NCI-H748 (cell line): ENCODE measurements at regions not wholly inside any gene's neighbourhood (a gene's known extent, or its start where the extent isn't known, plus 50 kb on each side); places are given as distances from the start of the nearest gene placed in this dataset.

Experiments
- DNase-seq: peaks from one replicate; lab custom pipeline; 2025; ENCODE audit not compliant: unreplicated experiment; lab: John Stamatoyannopoulos, UW

DNA sequence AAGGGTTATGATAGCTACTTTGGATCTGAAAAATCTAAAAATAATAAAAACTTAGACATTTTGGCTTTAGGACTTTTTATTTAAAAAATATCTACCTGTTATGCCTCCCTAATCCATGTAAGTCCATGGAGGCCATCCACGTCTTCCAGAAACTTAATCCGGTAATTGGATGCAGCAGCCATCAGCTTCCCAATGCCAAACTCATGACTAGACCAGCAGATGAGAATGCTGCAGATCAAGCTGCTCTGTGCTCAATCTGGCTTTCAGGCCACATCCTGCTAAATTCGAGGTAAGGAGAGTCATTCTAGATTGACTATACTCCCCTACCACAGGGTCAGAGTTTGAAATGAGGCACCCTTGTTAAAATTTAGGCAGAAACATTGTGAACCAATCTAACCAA, 168.5 kb upstream of the TCERG1L start:
- DNase-seq: no peak

DNA sequence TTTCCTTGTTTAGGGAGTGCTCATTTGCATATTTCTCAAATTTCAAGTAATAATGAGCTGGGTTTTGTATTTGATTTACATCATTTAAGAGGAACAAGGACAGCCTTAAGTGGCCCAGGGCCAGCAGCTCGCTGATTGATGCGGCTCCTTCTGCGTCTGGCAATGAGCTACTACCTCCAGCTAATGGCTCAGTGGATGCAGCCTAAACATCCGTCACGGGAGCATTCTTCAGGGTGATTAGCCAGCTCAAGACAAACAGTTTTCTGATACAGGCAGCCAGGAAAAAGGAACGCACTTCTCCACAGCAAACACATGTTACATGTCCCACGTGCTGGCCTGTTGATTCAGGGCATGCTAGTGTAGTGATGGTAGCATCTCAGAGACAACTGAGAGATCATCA, 169.3 kb upstream of the TCERG1L start:
- no peak for DNase-seq

DNA sequence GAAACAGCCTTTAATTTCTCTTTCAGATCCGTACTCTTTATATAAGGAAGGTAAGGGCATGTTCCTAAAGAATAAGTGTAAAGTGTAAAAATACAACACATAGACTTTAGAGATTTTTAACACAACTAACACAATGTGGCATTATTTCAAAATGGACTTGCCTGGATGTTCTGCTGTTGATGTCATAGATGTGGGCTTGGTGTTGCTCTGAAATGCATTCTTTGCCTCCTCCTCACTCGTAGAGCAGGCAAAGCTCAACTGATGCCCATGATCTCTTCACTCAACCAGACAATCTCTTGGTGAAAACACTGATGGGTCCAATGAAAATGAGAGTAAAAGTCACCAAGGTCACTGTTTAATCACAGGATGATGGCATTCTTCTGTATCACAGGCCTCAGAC, 174.2 kb upstream of the TCERG1L start:
- DNase-seq: no peak

GRCh38 chr10:131487822-131488221, 176.3 kb upstream of the TCERG1L start:
- DNase-seq: no peak

GRCh38 chr10:131490991-131491594, 179.6 kb upstream of the TCERG1L start:
- DNase-seq: no peak

DNA sequence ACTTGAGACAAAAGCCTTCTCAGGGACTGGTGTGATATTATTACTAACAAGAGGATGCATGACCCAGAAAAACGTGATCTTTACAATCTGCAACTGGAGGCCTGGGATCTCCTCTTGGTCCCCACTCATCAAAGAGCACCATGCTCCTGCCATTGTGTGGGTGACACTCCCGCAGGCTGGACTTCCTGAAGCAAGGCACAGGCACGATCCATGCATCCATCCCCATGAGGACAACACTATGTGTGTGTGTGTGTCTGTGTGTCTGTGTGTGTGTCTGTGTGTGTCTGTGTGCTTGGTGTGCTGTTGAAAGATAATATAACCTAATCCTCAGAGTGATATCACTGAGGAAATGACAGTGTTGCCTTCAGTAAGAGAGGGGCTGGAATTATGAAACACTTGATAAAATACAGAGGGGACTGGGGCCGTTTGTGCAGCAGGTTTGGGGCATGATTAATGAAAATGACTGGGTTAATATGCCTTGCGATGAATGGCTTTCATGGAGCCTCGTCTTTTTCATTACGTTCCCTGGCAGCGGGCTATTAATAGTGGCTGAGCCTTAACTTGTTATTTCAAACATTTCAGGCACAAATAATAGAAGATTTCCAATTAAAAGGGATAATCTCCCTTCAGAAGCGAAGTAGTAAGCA, 180.8 kb upstream of the TCERG1L start:
- no peak for DNase-seq

DNA sequence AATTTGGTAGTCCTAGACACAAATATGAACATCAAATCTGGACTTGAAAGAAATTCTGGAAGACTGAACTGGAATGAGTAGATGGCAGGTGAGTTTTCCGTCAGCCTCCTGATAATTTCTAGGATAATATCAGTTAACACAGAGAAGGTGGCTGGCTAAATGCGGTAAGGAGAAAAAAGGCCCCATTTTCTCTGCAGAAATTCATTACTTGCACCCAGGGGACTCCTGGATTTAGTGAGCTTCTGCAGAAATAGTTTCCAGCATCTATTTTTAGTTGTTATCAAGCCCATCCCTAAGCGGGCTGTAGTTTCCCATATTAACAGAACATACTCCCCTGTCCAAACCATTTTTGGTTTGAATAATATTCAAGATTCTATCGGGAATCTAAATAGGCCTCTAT, 181.9 kb upstream of the TCERG1L start:
- DNase-seq: no peak

- no peak for DNase-seq
These were observed 182.9 kb upstream of the TCERG1L start for GRCh38 chr10:131494451-131494850.

DNA sequence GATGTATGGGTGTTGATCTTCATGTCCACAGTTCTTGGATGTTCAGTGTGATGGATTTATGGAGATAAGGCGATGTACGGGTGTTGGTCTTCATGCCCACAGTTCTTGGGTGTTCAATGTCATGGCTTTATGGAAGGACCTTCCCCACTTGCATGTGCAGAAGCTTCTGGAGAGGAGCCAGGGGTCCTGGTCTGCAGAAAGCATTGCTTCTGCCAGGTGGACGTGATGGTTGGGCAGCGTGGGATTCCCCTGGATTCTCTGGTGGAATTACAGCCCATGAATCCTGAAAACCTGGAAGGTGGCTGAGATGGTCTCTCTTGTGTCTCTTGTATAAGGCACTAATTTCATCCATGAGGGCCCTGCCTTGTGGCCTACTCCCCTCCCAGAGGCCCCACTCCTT, 183.7 kb upstream of the TCERG1L start:
- no peak for DNase-seq

DNA sequence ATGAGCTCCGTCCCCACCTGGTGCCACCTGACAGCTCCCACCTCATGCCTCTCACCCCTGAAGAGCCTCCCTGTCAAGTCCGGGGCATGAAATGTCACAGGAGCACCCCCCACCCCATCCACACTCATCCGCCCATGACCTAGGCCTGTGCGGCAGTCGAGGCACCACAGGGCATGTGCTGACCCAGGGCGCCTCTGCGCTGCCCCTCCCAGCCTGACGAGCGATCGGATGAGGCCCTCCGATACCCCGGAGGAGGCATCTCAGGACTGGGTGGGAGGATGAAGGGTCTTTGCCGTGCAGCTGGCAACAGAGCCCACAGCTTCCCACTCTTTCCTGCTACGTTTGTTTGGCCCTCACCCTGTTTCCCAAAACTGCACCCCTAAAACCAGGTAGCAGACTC, 184.4 kb upstream of the TCERG1L start:
- no peak for DNase-seq

GRCh38 chr10:131496351-131497052, 185.0 kb upstream of the TCERG1L start:
- no peak for DNase-seq

GRCh38 chr10:131499566-131499965, 188.0 kb upstream of the TCERG1L start:
- DNase-seq: no peak

DNA sequence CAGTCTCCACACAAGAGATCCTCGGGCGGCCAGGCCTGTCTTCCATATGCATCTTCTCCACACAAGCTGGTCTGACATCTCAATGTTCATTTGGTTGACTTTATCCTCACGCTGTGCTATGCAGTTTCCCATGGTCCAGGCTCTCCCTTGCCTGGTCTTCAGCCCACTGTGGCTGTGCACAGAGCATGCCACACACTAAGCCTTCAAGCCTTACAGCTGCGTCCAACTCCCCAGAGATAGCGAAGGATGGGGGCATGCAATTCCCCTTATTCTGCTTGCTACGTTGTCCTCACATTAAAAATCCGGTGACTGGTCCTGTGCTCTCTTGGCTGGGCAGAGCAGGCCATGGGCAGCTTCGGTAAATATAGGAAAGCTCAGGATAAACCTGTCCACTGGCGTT, 188.7 kb upstream of the TCERG1L start:
- DNase-seq: no peak

DNA sequence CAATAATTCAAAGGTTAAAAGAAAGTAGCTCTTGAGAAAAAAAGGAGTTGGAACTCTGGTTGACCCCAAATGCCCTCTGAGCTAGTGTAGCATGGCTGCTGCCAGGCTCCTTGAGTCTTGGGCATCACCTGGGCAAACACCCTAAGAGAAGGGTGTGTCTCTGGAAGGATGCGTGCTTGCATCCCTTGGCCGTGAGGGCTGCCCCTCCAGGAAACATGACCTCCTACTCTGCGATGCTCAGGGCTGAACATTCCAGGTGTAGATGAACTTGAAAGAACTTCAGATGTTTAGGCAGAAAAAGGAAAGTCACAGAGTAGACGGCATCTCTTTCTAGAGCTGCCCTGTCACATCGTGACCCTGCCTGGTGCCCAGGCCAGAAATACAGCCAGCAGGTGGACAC, 189.4 kb upstream of the TCERG1L start:
- DNase-seq: no peak

DNA sequence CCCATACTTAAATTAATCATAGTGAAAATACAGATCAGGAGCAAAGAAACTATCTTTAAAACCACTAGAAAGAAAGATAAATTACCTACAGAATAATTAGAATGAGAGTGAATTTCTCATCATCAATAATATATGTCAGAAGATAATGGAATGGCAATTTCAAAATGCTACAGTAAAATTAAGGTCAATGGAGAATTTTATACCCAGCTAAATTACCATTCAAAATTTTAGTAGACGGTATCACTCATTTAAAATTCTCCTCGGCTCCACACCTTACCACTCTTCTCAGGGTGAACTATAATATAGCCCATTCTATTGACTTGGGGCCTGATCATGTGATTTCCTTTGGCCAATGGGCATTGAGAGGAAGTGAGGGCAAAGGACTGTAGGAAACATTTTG, 192.5 kb upstream of the TCERG1L start:
- no peak for DNase-seq

DNA sequence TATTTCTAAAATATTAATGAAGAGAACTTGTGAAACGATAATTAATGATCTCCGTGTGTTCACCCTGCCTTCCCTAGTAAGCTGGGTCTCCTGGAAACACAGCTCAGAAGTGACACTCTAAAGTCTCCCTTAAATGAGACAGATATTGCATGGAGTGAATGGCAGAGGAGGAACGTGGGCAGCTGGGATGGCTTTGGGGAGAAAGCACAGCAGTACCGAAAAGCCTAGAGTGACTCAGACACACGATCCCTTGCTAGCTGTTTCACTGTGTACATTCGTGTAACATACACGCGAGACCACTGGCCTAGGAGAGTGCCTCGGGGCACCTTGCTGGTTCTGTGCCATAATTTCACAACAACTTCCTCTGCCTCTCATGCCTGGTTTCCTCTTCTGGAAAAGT, 199.9 kb upstream of the TCERG1L start:
- DNase-seq: no peak

DNA sequence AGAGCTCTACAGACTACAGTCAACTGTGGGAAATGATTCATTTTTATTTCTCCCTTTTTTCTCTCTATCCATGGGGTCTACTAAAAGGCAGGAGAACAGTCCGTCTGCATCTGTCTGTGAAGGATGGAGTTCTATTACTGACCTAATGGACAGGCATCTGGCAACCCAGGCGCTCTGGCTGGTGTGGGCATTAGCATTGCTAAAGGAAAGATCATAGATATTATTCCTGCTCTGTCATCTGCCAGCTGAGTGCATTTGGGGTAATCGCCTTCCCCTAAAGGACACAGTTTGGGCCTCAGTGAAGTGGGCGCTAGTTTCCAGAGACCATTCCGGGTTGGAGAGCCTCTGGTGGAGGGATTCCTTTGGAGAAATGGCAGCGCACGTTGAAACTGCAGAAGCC, 201.3 kb upstream of the TCERG1L start:
- DNase-seq: no peak

DNA sequence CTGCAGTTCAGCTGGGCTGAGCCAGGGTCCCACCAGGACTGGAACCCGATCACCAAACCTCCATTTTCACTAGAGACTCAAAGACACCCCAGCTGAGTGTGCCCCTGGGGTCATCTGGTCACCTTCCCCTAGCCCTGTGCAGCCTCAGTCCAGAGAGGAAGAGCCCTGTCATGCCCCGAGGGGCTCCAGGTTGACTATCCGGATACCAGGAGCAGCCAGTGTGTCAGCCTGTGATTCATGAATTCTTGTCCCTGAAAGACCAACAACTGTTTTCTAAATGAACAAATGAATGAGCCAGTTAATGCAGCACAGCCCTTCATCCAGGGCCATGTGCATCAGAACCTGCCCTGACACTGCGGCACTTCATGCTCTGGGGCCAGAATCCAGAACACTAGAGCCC, 201.9 kb upstream of the TCERG1L start:
- DNase-seq: no peak

GRCh38 chr10:131513901-131514300, 202.4 kb upstream of the TCERG1L start:
- DNase-seq: no peak

GRCh38 chr10:131514454-131514853, 202.9 kb upstream of the TCERG1L start:
- peak; percentile 15 for DNase-seq

DNA sequence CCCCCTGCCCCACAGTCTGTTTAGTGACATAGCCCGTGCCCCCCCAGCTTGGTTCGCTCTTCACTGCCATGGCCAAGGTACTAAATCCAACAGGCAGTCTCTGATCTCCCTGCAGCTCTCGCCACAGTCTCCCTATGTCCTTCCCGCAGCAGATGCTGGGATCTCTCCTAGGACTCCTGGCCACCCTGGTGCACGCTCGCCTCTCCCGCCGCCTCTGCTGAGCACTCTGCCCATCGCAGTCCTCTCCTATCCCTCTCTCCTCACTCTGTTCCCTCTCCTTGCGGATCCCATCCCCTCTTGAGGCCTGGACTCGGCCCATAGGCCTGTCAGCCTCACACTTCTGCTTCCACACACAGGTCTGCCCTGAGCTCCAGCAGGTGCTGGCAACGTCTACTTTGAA, 204.8 kb upstream of the TCERG1L start:
- no peak for DNase-seq

DNA sequence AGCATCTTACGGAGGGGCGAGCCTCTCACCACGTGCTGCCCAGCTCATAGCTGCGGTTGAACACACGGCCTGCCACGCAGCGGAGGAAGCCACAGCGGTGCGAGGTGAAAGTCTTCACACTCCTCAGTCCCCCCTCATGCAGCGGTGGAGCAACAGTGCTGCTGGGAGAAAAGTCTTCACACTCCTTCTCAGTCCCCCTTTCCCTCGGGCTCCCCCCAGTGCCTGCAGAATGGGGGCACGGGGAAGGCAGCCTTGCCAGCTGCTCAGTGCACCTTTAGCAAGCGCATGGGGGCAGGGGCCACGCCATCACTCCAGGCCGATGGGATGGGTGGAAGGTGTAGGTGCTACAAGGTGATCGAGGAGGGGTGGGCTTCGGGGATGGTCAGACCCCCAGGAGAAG, 206.3 kb upstream of the TCERG1L start:
- DNase-seq: no peak
